ENCODE measurements at regions not wholly inside any gene's neighbourhood (a gene's known extent, or its start where the extent isn't known, plus 50 kb on each side); places are given as distances from the start of the nearest gene placed in this dataset.

DNA sequence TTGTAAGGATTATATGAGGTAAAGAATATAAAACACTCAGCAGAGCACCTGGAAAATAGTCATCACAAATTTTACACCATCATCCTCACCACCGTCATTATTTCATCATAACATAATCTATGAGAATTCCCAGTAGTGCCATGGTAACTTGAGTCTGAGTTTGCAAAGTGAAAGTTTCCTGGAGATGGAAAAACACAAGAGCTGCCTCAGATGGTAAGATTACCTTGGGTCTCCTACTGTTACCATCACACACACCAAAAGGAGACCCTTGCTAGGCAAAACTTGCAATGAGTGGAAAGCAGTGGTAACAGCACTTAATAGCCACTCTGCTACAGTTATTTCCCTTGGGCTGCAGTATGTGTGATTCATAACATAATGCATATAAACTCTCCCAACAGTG is 589.8 kb downstream of the RNF144B start:
- Histone ChIP-seq H3K27me3 (no peaks in the 10 kb centered on the region), H3K4me3 (no peak overlapping the region), H3K27ac (no peak overlapping the region), H3K36me3 (no peaks in the 10 kb centered on the region), H3K9ac (ENCODE audit: low read depth in 2 of 2, low read length in 2 of 2) (no peak overlapping the region), H3K9me3 (no peaks in the 10 kb centered on the region), H3K4me1 (no peaks in the 10 kb centered on the region)
- intact Hi-C loops (cut with DNase I), result no loop called here
- TF ChIP-seq, protein P1, sequence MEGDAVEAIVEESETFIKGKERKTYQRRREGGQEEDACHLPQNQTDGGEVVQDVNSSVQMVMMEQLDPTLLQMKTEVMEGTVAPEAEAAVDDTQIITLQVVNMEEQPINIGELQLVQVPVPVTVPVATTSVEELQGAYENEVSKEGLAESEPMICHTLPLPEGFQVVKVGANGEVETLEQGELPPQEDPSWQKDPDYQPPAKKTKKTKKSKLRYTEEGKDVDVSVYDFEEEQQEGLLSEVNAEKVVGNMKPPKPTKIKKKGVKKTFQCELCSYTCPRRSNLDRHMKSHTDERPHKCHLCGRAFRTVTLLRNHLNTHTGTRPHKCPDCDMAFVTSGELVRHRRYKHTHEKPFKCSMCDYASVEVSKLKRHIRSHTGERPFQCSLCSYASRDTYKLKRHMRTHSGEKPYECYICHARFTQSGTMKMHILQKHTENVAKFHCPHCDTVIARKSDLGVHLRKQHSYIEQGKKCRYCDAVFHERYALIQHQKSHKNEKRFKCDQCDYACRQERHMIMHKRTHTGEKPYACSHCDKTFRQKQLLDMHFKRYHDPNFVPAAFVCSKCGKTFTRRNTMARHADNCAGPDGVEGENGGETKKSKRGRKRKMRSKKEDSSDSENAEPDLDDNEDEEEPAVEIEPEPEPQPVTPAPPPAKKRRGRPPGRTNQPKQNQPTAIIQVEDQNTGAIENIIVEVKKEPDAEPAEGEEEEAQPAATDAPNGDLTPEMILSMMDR (IDR thresholded peaks at IDR 0.05), result no peak
- DNase-seq, result no peak

DNA sequence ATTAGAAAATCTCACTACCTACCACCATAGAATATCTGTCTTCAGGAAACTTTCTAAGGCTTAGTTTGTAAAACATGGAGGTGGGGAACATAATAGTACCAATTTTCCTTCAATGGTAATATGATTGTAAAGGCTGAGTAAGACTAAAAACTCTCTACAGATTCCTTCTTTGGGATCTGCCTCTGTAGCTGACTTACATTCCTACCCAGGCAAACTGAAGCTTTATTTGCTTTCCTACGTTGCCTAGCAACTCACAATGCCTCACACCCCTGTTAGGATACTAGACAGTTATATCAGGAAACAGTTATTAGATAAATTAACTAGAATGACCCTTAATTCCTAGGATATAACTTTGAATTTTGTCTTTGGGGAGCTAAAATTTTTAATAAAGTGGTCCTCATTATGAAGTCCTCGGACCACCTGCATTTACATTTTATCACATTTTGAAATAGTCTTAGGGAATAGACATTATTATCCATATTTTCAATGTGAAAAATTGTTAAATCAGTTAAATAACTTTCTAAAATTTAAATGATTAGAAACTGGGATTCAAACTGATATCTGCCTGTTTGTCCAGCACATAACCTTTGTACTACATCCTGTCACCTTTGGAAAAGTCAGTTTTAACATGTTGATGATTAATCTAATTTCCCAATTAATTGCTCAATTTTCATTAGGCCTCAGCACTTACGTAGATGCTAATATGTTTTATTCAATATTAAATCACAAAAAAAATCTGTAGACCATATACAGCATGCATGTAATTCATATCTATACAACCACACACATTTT is 591.4 kb downstream of the RNF144B start:
- H3K4me1 ChIP-seq, result no peaks in the 10 kb centered on the region
- no peak for DNase-seq
- H3K4me3 ChIP-seq, result no peak overlapping the region
- TF ChIP-seq, protein P1 (IDR thresholded peaks at IDR 0.05), result no peak
- H3K36me3 ChIP-seq, result no peaks in the 10 kb centered on the region
- no peak overlapping the region for H3K27ac ChIP-seq
- H3K27me3 ChIP-seq, result no peaks in the 10 kb centered on the region
- H3K9ac ChIP-seq (ENCODE audit: low read depth in 2 of 2, low read length in 2 of 2), result no peak overlapping the region
- H3K9me3 ChIP-seq, result no peaks in the 10 kb centered on the region
- intact Hi-C loops (cut with DNase I), result no loop called here

DNA sequence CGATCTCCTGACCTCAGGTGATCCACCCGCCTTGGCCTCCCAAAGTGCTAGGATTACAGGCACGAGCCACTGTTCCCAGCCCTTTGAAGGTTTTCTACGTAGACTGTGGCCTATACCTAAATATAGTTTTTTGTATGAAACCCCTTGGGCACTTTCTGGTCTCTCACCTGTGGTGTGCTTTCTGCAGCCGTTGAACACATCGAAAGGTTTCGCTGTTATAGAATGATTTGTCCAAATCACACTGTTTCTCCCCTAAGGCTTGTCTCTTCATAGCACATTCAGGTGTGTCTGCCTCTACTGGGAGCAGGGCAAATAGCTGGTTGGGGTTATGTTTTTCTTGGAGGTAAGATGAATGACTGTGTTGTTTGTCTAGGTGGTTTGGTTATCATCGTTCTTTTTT is 597.9 kb downstream of the RNF144B start:
- Histone ChIP-seq H3K27ac (no peak overlapping the region), H3K27me3 (no peaks in the 10 kb centered on the region), H3K9ac (ENCODE audit: low read depth in 2 of 2, low read length in 2 of 2) (no peak overlapping the region), H3K9me3 (no peaks in the 10 kb centered on the region), H3K36me3 (no peaks in the 10 kb centered on the region), H3K4me1 (no peaks in the 10 kb centered on the region), H3K4me3 (no peak overlapping the region)
- intact Hi-C loops (cut with DNase I), result no loop called here
- no peak for DNase-seq
- TF ChIP-seq, protein P1 (IDR thresholded peaks at IDR 0.05), result no peak

DNA sequence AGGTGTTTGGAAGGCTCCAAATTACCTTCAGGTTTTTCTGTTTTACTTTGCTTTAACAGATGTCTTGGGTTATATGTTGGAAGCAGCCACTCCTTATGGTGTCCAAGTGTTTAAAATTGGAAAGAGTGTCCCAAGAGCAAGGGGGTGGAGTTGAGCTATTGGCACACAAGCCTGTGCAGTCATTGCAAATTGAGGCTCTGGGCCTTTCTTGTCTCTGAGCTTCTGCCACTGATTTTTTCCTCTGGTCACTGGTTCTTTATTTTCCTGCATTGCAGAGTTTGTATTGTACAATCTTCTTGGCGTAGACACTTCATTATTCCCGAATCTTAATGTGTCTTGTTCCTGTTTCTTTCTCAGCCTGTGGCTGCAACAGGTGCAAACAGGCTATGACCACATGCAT is 598.8 kb downstream of the RNF144B start:
- intact Hi-C loops (cut with DNase I), result no loop called here
- TF ChIP-seq, protein P1 (IDR thresholded peaks at IDR 0.05), result no peak
- no peak for DNase-seq

DNA sequence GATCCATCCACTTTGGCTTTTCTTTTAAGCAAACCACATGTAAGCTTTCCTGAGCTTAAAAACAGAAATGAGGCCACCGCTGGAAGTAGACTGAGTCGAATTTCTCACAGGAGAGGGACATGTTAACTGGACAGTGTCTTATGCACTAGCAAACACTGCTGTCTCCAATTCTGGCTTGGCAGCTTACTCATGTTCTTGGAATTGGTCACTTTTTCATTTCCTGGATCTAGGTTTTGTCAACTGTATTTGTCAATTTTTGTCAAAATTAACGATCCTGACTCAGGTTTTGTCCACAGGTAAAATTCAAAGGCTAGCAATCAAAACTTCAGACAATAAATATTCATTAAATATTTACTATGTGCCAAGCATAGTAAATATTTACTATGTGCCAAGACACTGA is 601.5 kb downstream of the RNF144B start:
- H3K27ac ChIP-seq, result no peak overlapping the region

More for the DNA sequence above, 598.8 kb downstream of the RNF144B start:
- no peaks in the 10 kb centered on the region for H3K4me1 ChIP-seq
- H3K27me3 ChIP-seq, result no peaks in the 10 kb centered on the region
- H3K4me3 ChIP-seq, result no peak overlapping the region
- no peaks in the 10 kb centered on the region for H3K36me3 ChIP-seq
- H3K9me3 ChIP-seq, result no peaks in the 10 kb centered on the region
- no peak overlapping the region for H3K27ac ChIP-seq
- no peak overlapping the region for H3K9ac ChIP-seq (ENCODE audit: low read depth in 2 of 2, low read length in 2 of 2)

More for the DNA sequence above, 601.5 kb downstream of the RNF144B start:
- Histone ChIP-seq H3K9ac (ENCODE audit: low read depth in 2 of 2, low read length in 2 of 2) (no peak overlapping the region), H3K4me1 (no peaks in the 10 kb centered on the region), H3K4me3 (no peak overlapping the region), H3K27me3 (no peaks in the 10 kb centered on the region), H3K36me3 (no peaks in the 10 kb centered on the region), H3K9me3 (no peaks in the 10 kb centered on the region)
- intact Hi-C loops (cut with DNase I), result no loop called here
- DNase-seq, result no peak
- TF ChIP-seq, protein P1 (IDR thresholded peaks at IDR 0.05), result no peak
